Effector memory CD4-positive, alpha-beta T cell (primary cell): ENCODE measurements at regions not wholly inside any gene's neighbourhood (a gene's known extent, or its start where the extent isn't known, plus 50 kb on each side); places are given as distances from the start of the nearest gene placed in this dataset.

Source experiments
- DNase-seq, 3 donors: peaks; one replicate each; pipeline ENCODE4 v3.0.0-alpha.2; 2020
- H3K27ac ChIP-seq: 2 replicates; pipeline ENCODE4 v1.7.0; 2013; ENCODE audit warnings: mild to moderate bottlenecking, low read length, moderate library complexity; ENCODE audit not compliant: insufficient read depth, poor library complexity, severe bottlenecking
- H3K27me3 ChIP-seq: replicated peaks from 2 replicates; pipeline ENCODE4 v1.7.0; 2013; ENCODE audit warnings: mild to moderate bottlenecking, low read length; ENCODE audit not compliant: insufficient read depth, control insufficient read depth, poor library complexity, severe bottlenecking
- H3K36me3 ChIP-seq: 2 replicates; pipeline ENCODE4 v1.7.0; 2013; ENCODE audit warnings: mild to moderate bottlenecking, low read length, moderate library complexity; ENCODE audit not compliant: control insufficient read depth, insufficient read depth
- H3K4me1 ChIP-seq: 2 replicates; pipeline ENCODE4 v1.7.0; 2013; ENCODE audit warnings: low read length, mild to moderate bottlenecking; ENCODE audit not compliant: control insufficient read depth, insufficient read depth, poor library complexity, severe bottlenecking
- H3K4me3 ChIP-seq: 2 replicates; pipeline ENCODE4 v1.7.0; 2013; ENCODE audit warnings: low read length, low read depth, mild to moderate bottlenecking; ENCODE audit not compliant: insufficient read depth, poor library complexity, severe bottlenecking
- H3K9me3 ChIP-seq: 2 replicates; pipeline ENCODE4 v1.7.0; 2013; ENCODE audit warnings: mild to moderate bottlenecking, low read length, moderate library complexity; ENCODE audit not compliant: control insufficient read depth

DNA sequence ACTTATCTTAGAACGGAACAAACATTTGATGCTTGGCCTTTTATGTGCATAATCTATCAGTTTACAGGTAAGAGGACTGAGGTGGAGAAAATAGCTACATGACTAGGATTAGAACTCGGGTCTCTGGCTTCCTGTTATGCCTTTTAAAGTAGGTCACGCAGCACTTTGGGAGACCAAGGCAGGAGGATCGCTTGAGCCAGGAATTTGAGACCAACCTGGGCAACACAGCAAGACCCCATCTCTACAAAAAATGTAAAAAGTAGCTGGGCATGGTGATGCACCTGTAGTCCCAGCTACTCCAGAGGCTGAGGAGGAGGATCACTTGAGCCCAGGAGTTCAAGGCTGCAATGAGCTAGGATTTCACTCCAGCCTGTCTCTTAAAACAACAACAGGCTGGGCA lies 81.9 kb upstream of the AKT3 start:
- Histone ChIP-seq H3K27ac (no peak overlapping the region), H3K4me1 (no peaks in the 10 kb centered on the region), H3K4me3 (no peak overlapping the region), H3K27me3 (no peaks in the 10 kb centered on the region), H3K36me3 (no peaks in the 10 kb centered on the region), H3K9me3 (no peaks in the 10 kb centered on the region)
- no peak for DNase-seq

DNA sequence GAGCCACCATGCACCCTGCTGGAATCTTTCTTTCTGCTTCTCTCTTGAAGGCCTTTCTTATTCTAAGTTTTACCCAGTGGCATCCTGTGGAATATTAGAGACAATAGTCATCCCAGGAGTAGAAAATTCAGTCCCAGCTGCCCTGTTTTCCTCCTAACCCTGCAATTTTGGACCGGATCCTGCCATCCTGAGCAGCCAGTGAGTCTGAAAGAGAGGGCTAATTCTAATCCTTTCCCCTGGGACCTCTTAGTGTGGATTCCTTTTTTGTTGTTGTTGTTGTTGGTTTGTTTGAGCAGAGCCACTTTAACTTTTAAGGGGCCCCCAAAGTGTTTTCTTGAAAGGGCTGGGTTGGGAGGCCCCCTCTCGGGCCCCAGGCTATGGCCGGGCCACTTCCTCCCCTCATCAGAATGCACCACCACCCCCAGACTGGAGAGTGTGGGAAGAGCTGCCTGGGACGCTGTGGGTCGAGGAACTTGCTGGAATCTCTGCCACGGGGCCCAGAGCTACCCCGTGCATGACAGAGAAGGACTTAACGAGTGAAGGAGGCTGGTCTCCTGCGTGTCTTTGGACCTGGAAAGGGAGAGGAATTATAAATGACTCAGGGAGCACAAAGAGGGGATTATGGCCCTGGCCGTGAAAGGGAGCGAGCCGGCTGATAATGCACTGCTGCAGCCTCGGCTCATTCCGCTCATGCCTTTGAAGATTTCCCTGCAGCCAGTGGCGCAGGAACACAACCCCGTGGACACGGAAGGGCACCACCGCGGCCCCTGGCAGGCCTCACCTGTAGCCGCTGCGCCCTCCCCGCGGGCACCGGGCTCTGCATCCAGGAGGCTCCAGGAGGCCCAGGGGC lies 81.0 kb upstream of the AKT3 start:
- H3K27me3 ChIP-seq = no peaks in the 10 kb centered on the region
- H3K4me1 ChIP-seq = no peaks in the 10 kb centered on the region
- no peak overlapping the region for H3K27ac ChIP-seq
- no peaks in the 10 kb centered on the region for H3K36me3 ChIP-seq
- no peak overlapping the region for H3K4me3 ChIP-seq
- no peaks in the 10 kb centered on the region for H3K9me3 ChIP-seq
- DNase-seq = no peak

DNA sequence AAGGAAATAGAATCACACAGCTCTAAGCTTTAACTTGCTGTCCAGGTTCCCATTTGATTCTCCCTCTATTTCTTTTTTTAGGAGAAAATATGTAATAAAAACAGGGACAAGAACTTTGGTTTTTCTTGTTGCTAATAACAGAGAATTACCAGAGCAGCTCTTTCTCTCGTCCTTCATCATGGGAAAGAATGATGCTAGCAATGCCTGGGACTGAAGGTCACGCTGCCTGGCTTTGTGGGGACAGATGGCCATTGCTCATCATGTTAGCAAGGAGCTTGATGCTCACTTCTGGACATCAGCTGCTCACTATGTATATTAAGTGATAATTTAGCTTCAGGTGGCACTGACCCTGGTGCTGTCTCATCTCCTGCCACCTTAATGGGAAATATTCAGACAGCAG lies 77.3 kb upstream of the AKT3 start:
- Histone ChIP-seq H3K9me3 (no peaks in the 10 kb centered on the region), H3K4me1 (no peaks in the 10 kb centered on the region), H3K27ac (no peak overlapping the region), H3K36me3 (no peaks in the 10 kb centered on the region), H3K27me3 (no peaks in the 10 kb centered on the region), H3K4me3 (no peak overlapping the region)
- DNase-seq = no peak

DNA sequence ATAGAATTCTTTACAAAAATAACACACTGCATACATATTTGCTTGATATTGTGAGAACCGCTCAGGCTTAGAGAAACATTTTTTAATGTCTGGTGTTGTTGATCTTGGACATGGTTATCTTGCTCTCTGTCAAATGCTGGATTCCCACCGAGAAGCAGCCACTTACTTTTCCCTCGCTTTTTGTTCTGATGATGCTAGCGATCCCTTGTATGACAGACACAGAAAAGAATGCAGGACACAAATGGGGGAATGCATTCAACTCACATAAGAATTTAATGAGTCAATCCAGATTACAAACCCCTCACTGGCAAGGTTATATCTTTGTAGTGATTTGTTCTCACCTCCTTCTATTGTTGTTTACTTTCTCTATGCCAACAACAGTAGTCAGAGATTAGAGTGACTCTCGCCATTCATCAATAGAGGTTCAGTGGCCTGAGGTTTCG lies 76.8 kb upstream of the AKT3 start:
- Histone ChIP-seq H3K4me3 (no peak overlapping the region), H3K9me3 (no peaks in the 10 kb centered on the region), H3K4me1 (no peaks in the 10 kb centered on the region), H3K27me3 (no peaks in the 10 kb centered on the region), H3K27ac (no peak overlapping the region), H3K36me3 (no peaks in the 10 kb centered on the region)
- no peak for DNase-seq

DNA sequence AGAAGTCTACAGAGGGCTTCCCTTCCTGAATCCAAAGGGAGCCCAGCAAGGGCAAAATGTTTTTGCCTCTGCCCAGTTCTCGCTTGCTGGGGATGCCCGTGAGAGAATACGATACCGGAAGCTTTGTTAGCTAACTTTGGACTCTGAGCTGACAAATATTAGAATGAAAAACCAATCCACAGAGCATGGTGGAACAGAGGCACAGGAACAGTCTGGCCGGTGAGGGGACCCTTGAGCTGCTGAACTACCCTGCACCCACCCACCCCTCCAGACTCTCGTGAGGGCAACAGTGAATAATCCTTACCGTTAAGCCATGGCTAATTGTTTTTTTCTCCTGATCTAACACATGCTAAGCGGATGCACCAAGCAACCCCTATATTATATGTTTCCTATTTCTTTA lies 76.3 kb upstream of the AKT3 start:
- no peaks in the 10 kb centered on the region for H3K4me1 ChIP-seq
- no peaks in the 10 kb centered on the region for H3K9me3 ChIP-seq
- H3K36me3 ChIP-seq = no peaks in the 10 kb centered on the region
- H3K27ac ChIP-seq = no peak overlapping the region
- no peak overlapping the region for H3K4me3 ChIP-seq
- H3K27me3 ChIP-seq = no peaks in the 10 kb centered on the region
- DNase-seq = no peak

DNA sequence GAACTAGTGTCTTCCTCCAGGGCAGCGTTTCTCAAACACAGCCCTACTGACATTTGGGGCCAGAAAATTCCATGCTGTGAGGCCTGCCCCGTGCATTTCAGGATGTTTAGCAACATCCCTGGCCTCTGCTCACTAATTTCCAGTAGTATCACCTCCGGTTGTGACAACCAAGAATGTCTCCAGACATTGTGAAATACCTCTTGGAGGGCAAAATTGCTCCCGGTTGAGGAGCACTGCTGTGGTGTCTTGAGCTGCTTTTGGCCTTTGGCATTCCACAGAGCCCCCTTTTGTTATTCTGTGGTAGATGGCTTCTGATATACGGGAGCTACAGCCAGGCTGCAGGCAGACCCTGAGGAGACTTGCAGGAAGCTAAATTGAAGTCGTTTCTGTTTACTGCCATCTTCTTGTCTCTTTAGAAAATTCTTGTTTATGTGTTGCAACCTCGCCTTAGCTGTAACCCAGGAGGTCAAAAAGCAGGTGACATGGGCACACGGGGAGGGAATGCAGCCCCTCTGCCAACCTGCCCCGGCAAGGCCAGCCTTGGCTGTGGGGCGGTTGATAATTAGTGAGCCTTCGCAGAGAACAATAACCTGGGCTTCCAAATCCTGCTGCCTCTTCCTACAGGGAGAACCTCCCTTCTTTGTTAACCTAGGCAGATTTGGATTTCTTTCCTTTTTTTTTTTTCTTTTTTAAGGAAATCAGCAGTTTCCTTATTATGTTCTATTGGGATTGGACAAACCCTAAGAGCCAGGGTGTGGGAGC lies 74.7 kb upstream of the AKT3 start:
- H3K27me3 ChIP-seq = no peaks in the 10 kb centered on the region
- H3K9me3 ChIP-seq = no peaks in the 10 kb centered on the region
- no peaks in the 10 kb centered on the region for H3K36me3 ChIP-seq
- no peak overlapping the region for H3K27ac ChIP-seq
- DNase-seq = no peak
- H3K4me1 ChIP-seq = no peaks in the 10 kb centered on the region
- H3K4me3 ChIP-seq = no peak overlapping the region

DNA sequence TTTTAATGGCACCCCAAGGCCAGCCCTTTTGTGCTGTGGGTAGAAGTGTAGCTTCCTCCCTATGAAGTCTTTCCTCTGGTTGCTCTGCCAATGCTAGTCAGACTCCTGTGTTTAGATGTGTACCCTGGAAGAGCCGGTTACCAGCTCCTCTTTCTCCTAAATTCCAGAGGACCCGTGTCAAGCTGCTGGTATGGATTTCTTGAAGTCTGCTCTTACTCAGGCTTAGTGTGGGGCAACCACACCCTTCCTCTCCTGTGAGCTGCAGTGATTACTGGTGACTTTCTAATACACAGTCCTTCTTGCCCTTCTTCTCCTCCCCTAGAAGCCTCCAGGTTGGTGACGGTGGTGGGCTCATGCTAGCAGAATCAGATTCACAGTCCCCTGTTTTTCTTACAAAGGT lies 74.1 kb upstream of the AKT3 start:
- DNase-seq = no peak
- no peak overlapping the region for H3K27ac ChIP-seq
- H3K9me3 ChIP-seq = no peaks in the 10 kb centered on the region
- no peaks in the 10 kb centered on the region for H3K36me3 ChIP-seq
- no peaks in the 10 kb centered on the region for H3K27me3 ChIP-seq
- no peak overlapping the region for H3K4me3 ChIP-seq
- no peaks in the 10 kb centered on the region for H3K4me1 ChIP-seq

DNA sequence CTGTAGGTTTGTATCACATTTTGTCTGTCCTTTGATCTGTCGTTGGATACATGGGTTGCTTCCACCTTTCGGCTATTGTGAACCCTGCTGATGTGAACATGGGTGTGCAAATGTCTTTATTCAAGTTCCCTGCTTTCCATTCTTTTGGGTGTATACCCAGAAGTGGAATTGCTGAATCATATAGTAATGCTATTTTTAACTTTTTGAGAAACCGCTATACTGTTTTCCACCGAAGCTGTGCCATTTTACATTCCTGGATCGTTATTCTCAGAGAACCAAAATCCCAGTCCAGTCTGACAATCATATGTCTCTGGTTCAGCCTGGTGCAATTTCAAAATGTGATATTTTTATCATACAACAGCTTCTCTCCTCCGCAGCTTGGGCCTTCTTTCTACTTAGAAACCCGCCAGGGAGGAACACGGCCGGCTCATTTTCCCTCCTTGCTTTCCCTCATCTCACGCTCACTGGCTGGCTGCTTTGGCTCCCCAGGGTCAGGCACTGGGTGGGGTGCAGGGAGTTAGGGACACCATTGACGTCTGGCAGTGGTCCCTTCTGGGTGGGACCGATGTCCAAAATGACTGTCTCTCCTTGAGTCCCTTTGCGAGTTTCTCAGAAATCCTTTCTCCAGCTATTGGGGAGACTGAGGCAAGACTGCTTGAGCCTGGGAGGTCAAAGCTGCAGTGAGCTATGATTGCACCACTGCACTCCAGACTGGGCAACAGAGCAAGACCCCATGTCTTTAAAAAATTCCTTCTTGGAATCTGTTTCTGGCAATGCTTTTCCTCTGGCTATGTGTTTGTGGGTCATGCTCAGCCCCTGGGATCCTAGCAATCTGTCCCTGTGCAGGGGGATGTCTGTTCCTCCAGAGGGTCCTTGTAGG lies 73.5 kb upstream of the AKT3 start:
- Histone ChIP-seq H3K4me3 (no peak overlapping the region), H3K4me1 (no peaks in the 10 kb centered on the region), H3K27ac (no peak overlapping the region)

DNA sequence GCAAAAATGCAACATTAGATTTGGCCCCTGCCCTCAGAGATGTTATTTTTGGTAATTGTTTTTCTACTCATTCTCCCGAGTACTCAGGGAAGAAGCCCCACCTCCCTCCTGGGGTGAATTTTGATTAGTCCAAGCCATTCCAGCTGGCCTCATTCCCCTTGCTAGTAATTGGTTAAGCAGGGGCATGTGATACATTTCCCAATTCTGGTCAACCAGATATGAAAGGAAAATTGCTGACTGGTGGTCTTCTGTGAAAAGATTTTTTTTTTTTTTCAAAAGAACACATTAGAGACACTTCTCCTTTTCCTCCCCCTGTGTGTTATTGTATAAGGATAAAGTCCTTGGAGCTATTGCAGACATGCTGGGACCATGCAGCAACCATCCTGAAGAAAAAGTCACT lies 71.1 kb upstream of the AKT3 start:
- no peaks in the 10 kb centered on the region for H3K9me3 ChIP-seq
- H3K27me3 ChIP-seq = peaks cover 18% of the 10 kb centered on the region
- peaks cover 12% of the 10 kb centered on the region for H3K4me1 ChIP-seq
- H3K36me3 ChIP-seq = no peaks in the 10 kb centered on the region
- no peak overlapping the region for H3K27ac ChIP-seq
- H3K4me3 ChIP-seq = no peak overlapping the region
- DNase-seq = no peak

More for the DNA sequence above, 73.5 kb upstream of the AKT3 start:
- no peak for DNase-seq
- H3K27me3 ChIP-seq = no peaks in the 10 kb centered on the region
- no peaks in the 10 kb centered on the region for H3K36me3 ChIP-seq
- no peaks in the 10 kb centered on the region for H3K9me3 ChIP-seq
